ENCODE measurements at regions not wholly inside any gene's neighbourhood (a gene's known extent, or its start where the extent isn't known, plus 50 kb on each side); places are given as distances from the start of the nearest gene placed in this dataset.

DNA sequence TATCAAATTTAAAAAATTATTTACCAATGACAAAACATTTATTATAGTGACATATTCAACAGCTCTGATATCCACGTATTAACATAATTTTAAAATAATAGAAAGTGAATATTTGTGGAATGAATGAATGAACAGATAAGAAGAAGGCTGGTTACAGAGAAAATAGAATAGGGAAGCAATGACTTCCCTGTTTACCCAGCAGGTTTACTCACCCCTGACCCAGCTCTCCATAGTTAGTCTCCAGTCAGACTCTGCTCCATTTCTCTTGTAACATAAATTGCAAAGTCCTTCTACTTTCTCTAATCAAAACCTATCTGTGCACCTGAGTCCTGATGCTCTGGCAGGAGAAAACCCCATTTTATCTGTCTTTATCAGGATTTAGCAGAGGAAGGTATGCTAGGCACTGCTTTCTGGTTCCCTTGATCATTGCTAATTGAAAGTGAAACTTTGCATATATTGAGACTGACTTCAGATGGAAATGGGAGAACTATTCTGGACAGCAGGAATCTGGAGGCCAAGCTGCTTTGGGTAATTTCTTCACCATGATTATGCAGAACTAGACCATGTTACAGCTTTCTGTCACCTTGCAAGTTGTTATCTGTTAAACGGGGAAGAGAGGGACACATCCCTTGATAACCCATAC is 363.0 kb downstream of the FAT4 start:
- TF ChIP-seq, protein P1, sequence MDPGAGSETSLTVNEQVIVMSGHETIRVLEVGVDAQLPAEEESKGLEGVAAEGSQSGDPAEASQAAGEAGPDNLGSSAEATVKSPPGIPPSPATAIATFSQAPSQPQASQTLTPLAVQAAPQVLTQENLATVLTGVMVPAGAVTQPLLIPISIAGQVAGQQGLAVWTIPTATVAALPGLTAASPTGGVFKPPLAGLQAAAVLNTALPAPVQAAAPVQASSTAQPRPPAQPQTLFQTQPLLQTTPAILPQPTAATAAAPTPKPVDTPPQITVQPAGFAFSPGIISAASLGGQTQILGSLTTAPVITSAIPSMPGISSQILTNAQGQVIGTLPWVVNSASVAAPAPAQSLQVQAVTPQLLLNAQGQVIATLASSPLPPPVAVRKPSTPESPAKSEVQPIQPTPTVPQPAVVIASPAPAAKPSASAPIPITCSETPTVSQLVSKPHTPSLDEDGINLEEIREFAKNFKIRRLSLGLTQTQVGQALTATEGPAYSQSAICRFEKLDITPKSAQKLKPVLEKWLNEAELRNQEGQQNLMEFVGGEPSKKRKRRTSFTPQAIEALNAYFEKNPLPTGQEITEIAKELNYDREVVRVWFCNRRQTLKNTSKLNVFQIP (CRISPR knock-in tag; IDR thresholded peaks at IDR 0.05; ENCODE audit: borderline replicate concordance, low read depth), result no peak
- TF ChIP-seq ZFP30 (CRISPR knock-in tag; IDR thresholded peaks at IDR 0.05), result no peak
- TF ChIP-seq OSR1 (CRISPR knock-in tag; IDR thresholded peaks at IDR 0.05), result no peak
- TF ChIP-seq, protein P2, sequence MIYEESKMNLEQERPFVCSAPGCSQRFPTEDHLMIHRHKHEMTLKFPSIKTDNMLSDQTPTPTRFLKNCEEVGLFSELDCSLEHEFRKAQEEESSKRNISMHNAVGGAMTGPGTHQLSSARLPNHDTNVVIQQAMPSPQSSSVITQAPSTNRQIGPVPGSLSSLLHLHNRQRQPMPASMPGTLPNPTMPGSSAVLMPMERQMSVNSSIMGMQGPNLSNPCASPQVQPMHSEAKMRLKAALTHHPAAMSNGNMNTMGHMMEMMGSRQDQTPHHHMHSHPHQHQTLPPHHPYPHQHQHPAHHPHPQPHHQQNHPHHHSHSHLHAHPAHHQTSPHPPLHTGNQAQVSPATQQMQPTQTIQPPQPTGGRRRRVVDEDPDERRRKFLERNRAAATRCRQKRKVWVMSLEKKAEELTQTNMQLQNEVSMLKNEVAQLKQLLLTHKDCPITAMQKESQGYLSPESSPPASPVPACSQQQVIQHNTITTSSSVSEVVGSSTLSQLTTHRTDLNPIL (CRISPR knock-in tag; IDR thresholded peaks at IDR 0.05; ENCODE audit: low read depth), result no peak
- no peak for TF ChIP-seq RARB (CRISPR knock-in tag; IDR thresholded peaks at IDR 0.05)
- TF ChIP-seq, protein P3, sequence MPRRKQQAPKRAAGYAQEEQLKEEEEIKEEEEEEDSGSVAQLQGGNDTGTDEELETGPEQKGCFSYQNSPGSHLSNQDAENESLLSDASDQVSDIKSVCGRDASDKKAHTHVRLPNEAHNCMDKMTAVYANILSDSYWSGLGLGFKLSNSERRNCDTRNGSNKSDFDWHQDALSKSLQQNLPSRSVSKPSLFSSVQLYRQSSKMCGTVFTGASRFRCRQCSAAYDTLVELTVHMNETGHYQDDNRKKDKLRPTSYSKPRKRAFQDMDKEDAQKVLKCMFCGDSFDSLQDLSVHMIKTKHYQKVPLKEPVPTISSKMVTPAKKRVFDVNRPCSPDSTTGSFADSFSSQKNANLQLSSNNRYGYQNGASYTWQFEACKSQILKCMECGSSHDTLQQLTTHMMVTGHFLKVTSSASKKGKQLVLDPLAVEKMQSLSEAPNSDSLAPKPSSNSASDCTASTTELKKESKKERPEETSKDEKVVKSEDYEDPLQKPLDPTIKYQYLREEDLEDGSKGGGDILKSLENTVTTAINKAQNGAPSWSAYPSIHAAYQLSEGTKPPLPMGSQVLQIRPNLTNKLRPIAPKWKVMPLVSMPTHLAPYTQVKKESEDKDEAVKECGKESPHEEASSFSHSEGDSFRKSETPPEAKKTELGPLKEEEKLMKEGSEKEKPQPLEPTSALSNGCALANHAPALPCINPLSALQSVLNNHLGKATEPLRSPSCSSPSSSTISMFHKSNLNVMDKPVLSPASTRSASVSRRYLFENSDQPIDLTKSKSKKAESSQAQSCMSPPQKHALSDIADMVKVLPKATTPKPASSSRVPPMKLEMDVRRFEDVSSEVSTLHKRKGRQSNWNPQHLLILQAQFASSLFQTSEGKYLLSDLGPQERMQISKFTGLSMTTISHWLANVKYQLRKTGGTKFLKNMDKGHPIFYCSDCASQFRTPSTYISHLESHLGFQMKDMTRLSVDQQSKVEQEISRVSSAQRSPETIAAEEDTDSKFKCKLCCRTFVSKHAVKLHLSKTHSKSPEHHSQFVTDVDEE (CRISPR knock-in tag; IDR thresholded peaks at IDR 0.05), result no peak
- TF ChIP-seq, protein P4, sequence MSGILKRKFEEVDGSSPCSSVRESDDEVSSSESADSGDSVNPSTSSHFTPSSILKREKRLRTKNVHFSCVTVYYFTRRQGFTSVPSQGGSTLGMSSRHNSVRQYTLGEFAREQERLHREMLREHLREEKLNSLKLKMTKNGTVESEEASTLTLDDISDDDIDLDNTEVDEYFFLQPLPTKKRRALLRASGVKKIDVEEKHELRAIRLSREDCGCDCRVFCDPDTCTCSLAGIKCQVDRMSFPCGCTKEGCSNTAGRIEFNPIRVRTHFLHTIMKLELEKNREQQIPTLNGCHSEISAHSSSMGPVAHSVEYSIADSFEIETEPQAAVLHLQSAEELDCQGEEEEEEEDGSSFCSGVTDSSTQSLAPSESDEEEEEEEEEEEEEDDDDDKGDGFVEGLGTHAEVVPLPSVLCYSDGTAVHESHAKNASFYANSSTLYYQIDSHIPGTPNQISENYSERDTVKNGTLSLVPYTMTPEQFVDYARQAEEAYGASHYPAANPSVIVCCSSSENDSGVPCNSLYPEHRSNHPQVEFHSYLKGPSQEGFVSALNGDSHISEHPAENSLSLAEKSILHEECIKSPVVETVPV (CRISPR knock-in tag; IDR thresholded peaks at IDR 0.05), result no peak
- TF ChIP-seq BACH2 (CRISPR knock-in tag; IDR thresholded peaks at IDR 0.05; ENCODE audit: borderline replicate concordance), result no peak
- TF ChIP-seq TOX (CRISPR knock-in tag; IDR thresholded peaks at IDR 0.05; ENCODE audit: borderline replicate concordance), result no peak
- TF ChIP-seq ZFP3 (CRISPR knock-in tag; IDR thresholded peaks at IDR 0.05), result no peak
- TF ChIP-seq ZNF8 (CRISPR knock-in tag; IDR thresholded peaks at IDR 0.05), result no peak
- no peak for TF ChIP-seq ISL1 (CRISPR knock-in tag; IDR thresholded peaks at IDR 0.05)
- ATAC-seq, result peak; percentile 47; the same call in 2 of the 3 replicates

DNA sequence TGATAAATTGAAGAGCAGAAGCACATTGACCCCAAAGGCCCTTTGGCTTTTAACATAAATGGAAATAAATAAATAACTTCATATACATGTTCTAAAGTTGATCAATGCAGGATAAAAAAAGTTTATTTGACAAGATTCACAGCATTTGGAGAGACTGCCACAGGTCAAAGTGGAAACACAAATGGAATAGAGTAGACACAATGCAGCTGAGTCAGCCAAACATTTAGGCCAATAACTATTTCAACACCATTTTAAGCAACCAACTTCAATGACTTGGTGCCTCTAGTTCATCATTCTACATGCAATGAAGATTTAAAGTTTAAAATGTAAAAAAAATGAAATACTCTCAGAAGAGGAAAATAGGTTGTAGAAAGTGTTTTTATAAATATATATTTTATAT is 365.2 kb downstream of the FAT4 start:
- TF ChIP-seq, protein P4 (CRISPR knock-in tag; IDR thresholded peaks at IDR 0.05), result no peak
- TF ChIP-seq RARB (CRISPR knock-in tag; IDR thresholded peaks at IDR 0.05) (no peak), OSR1 (CRISPR knock-in tag; IDR thresholded peaks at IDR 0.05) (no peak), ISL1 (CRISPR knock-in tag; IDR thresholded peaks at IDR 0.05) (no peak), SNAI2 (CRISPR knock-in tag; IDR thresholded peaks at IDR 0.05) (no peak), ZC3H10 (CRISPR knock-in tag; IDR thresholded peaks at IDR 0.05) (no peak), ARNTL (CRISPR knock-in tag; IDR thresholded peaks at IDR 0.05; ENCODE audit: borderline replicate concordance, low read depth) (no peak), CSDC2 (CRISPR knock-in tag; IDR thresholded peaks at IDR 0.05) (no peak), TCF4 (CRISPR knock-in tag; IDR thresholded peaks at IDR 0.05; ENCODE audit: borderline replicate concordance) (no peak), ZNF565 (CRISPR knock-in tag; conservative IDR thresholded peaks at IDR 0.05; ENCODE audit: low read depth) (no peak)
- TF ChIP-seq, protein P1 (CRISPR knock-in tag; IDR thresholded peaks at IDR 0.05; ENCODE audit: borderline replicate concordance, low read depth), result no peak
- TF ChIP-seq, protein P5, sequence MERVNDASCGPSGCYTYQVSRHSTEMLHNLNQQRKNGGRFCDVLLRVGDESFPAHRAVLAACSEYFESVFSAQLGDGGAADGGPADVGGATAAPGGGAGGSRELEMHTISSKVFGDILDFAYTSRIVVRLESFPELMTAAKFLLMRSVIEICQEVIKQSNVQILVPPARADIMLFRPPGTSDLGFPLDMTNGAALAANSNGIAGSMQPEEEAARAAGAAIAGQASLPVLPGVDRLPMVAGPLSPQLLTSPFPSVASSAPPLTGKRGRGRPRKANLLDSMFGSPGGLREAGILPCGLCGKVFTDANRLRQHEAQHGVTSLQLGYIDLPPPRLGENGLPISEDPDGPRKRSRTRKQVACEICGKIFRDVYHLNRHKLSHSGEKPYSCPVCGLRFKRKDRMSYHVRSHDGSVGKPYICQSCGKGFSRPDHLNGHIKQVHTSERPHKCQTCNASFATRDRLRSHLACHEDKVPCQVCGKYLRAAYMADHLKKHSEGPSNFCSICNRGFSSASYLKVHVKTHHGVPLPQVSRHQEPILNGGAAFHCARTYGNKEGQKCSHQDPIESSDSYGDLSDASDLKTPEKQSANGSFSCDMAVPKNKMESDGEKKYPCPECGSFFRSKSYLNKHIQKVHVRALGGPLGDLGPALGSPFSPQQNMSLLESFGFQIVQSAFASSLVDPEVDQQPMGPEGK (CRISPR knock-in tag; IDR thresholded peaks at IDR 0.05; ENCODE audit: borderline replicate concordance), result no peak

More for the DNA sequence above, 365.2 kb downstream of the FAT4 start:
- ATAC-seq, result no peak
